H1 (cell line): ENCODE measurements at regions not wholly inside any gene's neighbourhood (a gene's known extent, or its start where the extent isn't known, plus 50 kb on each side); places are given as distances from the start of the nearest gene placed in this dataset.

ENCODE experiments used
- CTCF ChIA-PET: fragments of 300-600 bp; sonication (Branson Sonifier 250); formaldehyde crosslinking; loops from one replicate; lab custom pipeline; 2021; ENCODE audit not compliant: partially characterized antibody; lab: Charles Lee
- POLR2A ChIA-PET: fragments of 300-600 bp; sonication (Branson Sonifier 250); formaldehyde crosslinking; loops from one replicate; lab custom pipeline; 2021; ENCODE audit warnings: inconsistent platforms; ENCODE audit not compliant: partially characterized antibody; lab: Charles Lee
- DNase-seq, 2 experiments: peaks; one replicate each; pipeline versions ENCODE4 v3.0.0 to v3.0.0-alpha.2; 2010 to 2022; ENCODE audit warnings: low spot score in 2 of 2, low read depth in 1 of 2, mixed read lengths in 1 of 2
- FAIRE-seq: peaks from 2 replicates; lab custom pipeline; 2011; peaks lifted over from hg19 to GRCh38; lab: Jason Lieb, UNC
- H2AFZ ChIP-seq: 2 replicates; pipeline ENCODE4 v1.8.1; 2012; ENCODE audit warnings: low read length, inconsistent platforms
- H2AK5ac ChIP-seq: 2 replicates; pipeline ENCODE4 v1.6.1; 2013; ENCODE audit warnings: low read depth, low read length
- H2BK120ac ChIP-seq: replicated peaks from 2 replicates; pipeline ENCODE3; 2013; ENCODE audit warnings: low read depth, low read length, inconsistent platforms
- H2BK12ac ChIP-seq: 2 replicates; pipeline ENCODE4 v1.6.1; 2013; ENCODE audit warnings: low read depth, low read length
- H2BK15ac ChIP-seq: 2 replicates; pipeline ENCODE4 v1.6.1; 2013; ENCODE audit warnings: low read length
- H2BK20ac ChIP-seq: 2 replicates; pipeline ENCODE4 v1.6.1; 2013; ENCODE audit warnings: low read length
- H2BK5ac ChIP-seq: 2 replicates; pipeline ENCODE4 v1.6.1; 2013; ENCODE audit warnings: low read depth, low read length
- H3K14ac ChIP-seq: 2 replicates; pipeline ENCODE4 v1.6.1; 2013; ENCODE audit warnings: inconsistent platforms; ENCODE audit not compliant: insufficient read length
- H3K18ac ChIP-seq: 2 replicates; pipeline ENCODE4 v1.6.1; 2013; ENCODE audit warnings: low read length; ENCODE audit errors: extremely low read depth
- H3K23ac ChIP-seq: 2 replicates; pipeline ENCODE4 v1.6.1; 2013; ENCODE audit warnings: inconsistent platforms; ENCODE audit not compliant: insufficient read length
- H3K23me2 ChIP-seq: 2 replicates; pipeline ENCODE4 v1.6.1; 2013; ENCODE audit warnings: low read depth, low read length
- H3K27ac ChIP-seq: 2 replicates; pipeline ENCODE4 v1.6.1; 2011; ENCODE audit warnings: low read depth, low read length, inconsistent platforms
- H3K27me3 ChIP-seq, 4 experiments: replicated peaks in 1 of 4; 1 replicate in 1 of 4; 2 replicates in 3 of 4; pipeline versions ENCODE4 v1.6.1 to v1.8.1; 2011 to 2013; ENCODE audit warnings: low read length in 3 of 4, mild to moderate bottlenecking in 3 of 4, inconsistent platforms in 2 of 4, mixed read lengths in 2 of 4, moderate library complexity in 1 of 4; ENCODE audit not compliant: control insufficient read depth in 3 of 4, insufficient read depth in 3 of 4; ENCODE audit errors: extremely low read depth in 1 of 4
- H3K36me3 ChIP-seq, 4 experiments: 2 replicates each; pipeline versions ENCODE4 v1.6.1 to v1.8.1; 2011 to 2013; ENCODE audit warnings: mild to moderate bottlenecking in 4 of 4, low read length in 3 of 4, moderate library complexity in 2 of 4, control low read depth in 1 of 4, inconsistent platforms in 1 of 4; ENCODE audit not compliant: insufficient read depth in 4 of 4, control insufficient read depth in 2 of 4
- H3K4ac ChIP-seq: replicated peaks from 2 replicates; pipeline ENCODE3; 2013; ENCODE audit warnings: low read length, low read depth, mixed read lengths, inconsistent platforms; ENCODE audit not compliant: insufficient read length
- H3K4me1 ChIP-seq, 4 experiments: replicated peaks in 1 of 4; 1 replicate in 1 of 4; 2 replicates in 3 of 4; pipeline versions ENCODE4 v1.6.1 to v1.8.1; 2011 to 2013; ENCODE audit warnings: low read length in 3 of 4, inconsistent platforms in 2 of 4, mixed read lengths in 1 of 4; ENCODE audit not compliant: insufficient read depth in 4 of 4, control insufficient read depth in 3 of 4
- H3K4me2 ChIP-seq, 2 experiments: 2 replicates each; pipeline versions ENCODE4 v1.6.1 to v1.8.1; 2011 to 2013; ENCODE audit warnings: low read depth in 2 of 2, low read length in 2 of 2, control low read depth in 1 of 2, inconsistent platforms in 1 of 2, mild to moderate bottlenecking in 1 of 2; ENCODE audit not compliant: insufficient read depth in 1 of 2
- H3K4me3 ChIP-seq, 4 experiments: fragments of 200-600, 300-600 bp in 1 of 4; sonication (generic), shearing (Covaris generic), sonication (Bioruptor Twin) in 1 of 4; 2 replicates each; pipeline versions ENCODE4 v1.5.1 to v1.8.1; 2011 to 2016; ENCODE audit warnings: low read length in 4 of 4, low read depth in 3 of 4, control low read depth in 2 of 4, inconsistent platforms in 2 of 4, mild to moderate bottlenecking in 2 of 4, mixed read lengths in 1 of 4, moderate library complexity in 1 of 4; ENCODE audit not compliant: insufficient read depth in 2 of 4; ENCODE audit errors: extremely low read depth in 1 of 4
- H3K56ac ChIP-seq: replicated peaks from 2 replicates; pipeline ENCODE3; 2013; ENCODE audit warnings: low read depth, mild to moderate bottlenecking, mixed read lengths, low read length, inconsistent platforms; ENCODE audit not compliant: insufficient read length
- H3K79me1 ChIP-seq: 2 replicates; pipeline ENCODE4 v1.6.1; 2013; ENCODE audit warnings: low read depth, low read length, control low read depth
- H3K79me2 ChIP-seq, 2 experiments: 2 replicates each; pipeline versions ENCODE4 v1.6.1 to v1.8.1; 2012 to 2013; ENCODE audit warnings: low read length in 2 of 2, mild to moderate bottlenecking in 2 of 2, inconsistent platforms in 1 of 2; ENCODE audit not compliant: insufficient read depth in 2 of 2, control insufficient read depth in 1 of 2
- H3K9ac ChIP-seq, 4 experiments: replicated peaks in 1 of 4; 1 replicate in 1 of 4; 2 replicates in 3 of 4; pipeline versions ENCODE4 v1.6.1 to v1.8.1; 2011 to 2013; ENCODE audit warnings: low read depth in 3 of 4, low read length in 3 of 4, control low read depth in 2 of 4, mild to moderate bottlenecking in 2 of 4, moderate library complexity in 2 of 4, inconsistent platforms in 1 of 4; ENCODE audit errors: extremely low read depth in 1 of 4
- H3K9me3 ChIP-seq, 2 experiments: 2 replicates each; pipeline versions ENCODE4 v1.6.1 to v1.8.1; 2012 to 2013; ENCODE audit warnings: mild to moderate bottlenecking in 2 of 2, moderate library complexity in 2 of 2, control low read depth in 1 of 2, inconsistent platforms in 1 of 2, low read depth in 1 of 2, low read length in 1 of 2, mixed read lengths in 1 of 2; ENCODE audit not compliant: insufficient read depth in 2 of 2
- H4K20me1 ChIP-seq, 2 experiments: replicated peaks in 1 of 2; 2 replicates each; pipeline versions ENCODE3 to v1.8.1; 2011 to 2013; ENCODE audit warnings: inconsistent platforms in 2 of 2, low read length in 2 of 2, mild to moderate bottlenecking in 1 of 2; ENCODE audit not compliant: insufficient read depth in 2 of 2, control insufficient read depth in 1 of 2
- H4K5ac ChIP-seq: 2 replicates; pipeline ENCODE4 v1.6.1; 2013; ENCODE audit warnings: low read length, low read depth, mixed read lengths, inconsistent platforms; ENCODE audit not compliant: insufficient read length
- H4K8ac ChIP-seq: 2 replicates; pipeline ENCODE4 v1.8.0; 2013; ENCODE audit warnings: mild to moderate bottlenecking, moderate library complexity, low read length, inconsistent platforms; ENCODE audit not compliant: insufficient read depth; ENCODE audit errors: extremely low read depth
- H4K91ac ChIP-seq: replicated peaks from 2 replicates; pipeline ENCODE3; 2013; ENCODE audit warnings: low read length, mixed read lengths, inconsistent platforms; ENCODE audit not compliant: insufficient read length
- CEBPB ChIP-seq: IDR thresholded peaks from 2 replicates; pipeline ENCODE4 v1.6.1; 2012; ENCODE audit warnings: low read depth, low read length
- EP300 ChIP-seq, 2 experiments: IDR thresholded peaks; 1 replicate in 1 of 2; 2 replicates in 1 of 2; pipeline ENCODE4 v1.6.1; 2011 to 2012; ENCODE audit warnings: low read depth in 2 of 2, low read length in 2 of 2, mild to moderate bottlenecking in 2 of 2, borderline replicate concordance in 1 of 2, inconsistent platforms in 1 of 2, moderate library complexity in 1 of 2
- HDAC6 ChIP-seq: IDR thresholded peaks from one replicate; pipeline ENCODE4 v1.7.1; 2012; ENCODE audit warnings: low read depth, mild to moderate bottlenecking, inconsistent platforms, low read length, moderate library complexity
- NRF1 ChIP-seq: IDR thresholded peaks from 2 replicates; pipeline ENCODE4 v1.6.1; 2011; ENCODE audit warnings: mild to moderate bottlenecking, low read depth, low read length, improper control_type of control experiment
- RFX5 ChIP-seq: IDR thresholded peaks from 2 replicates; pipeline ENCODE4 v1.6.1; 2011; ENCODE audit warnings: low read depth, low read length, improper control_type of control experiment, borderline replicate concordance
- SAP30 ChIP-seq: fragments of 300-600 bp; sonication (generic); IDR thresholded peaks from 2 replicates; pipeline ENCODE4 v1.7.1; 2012; ENCODE audit warnings: low read length, moderate library complexity, mild to moderate bottlenecking, inconsistent platforms; ENCODE audit not compliant: insufficient read depth, insufficient replicate concordance
- SIRT6 ChIP-seq: IDR thresholded peaks from one replicate; pipeline ENCODE4 v1.7.1; 2012; ENCODE audit warnings: low read length, inconsistent platforms
- SP2 ChIP-seq: IDR thresholded peaks from 2 replicates; pipeline ENCODE4 v1.6.1; 2012; ENCODE audit warnings: mild to moderate bottlenecking, low read length, inconsistent platforms
- ZNF274 ChIP-seq: IDR thresholded peaks from 2 replicates; pipeline ENCODE4 v1.7.0; 2012; ENCODE audit warnings: low read length, borderline replicate concordance; ENCODE audit errors: extremely low read depth
- WGBS, 2 experiments: shearing (Covaris generic) in 1 of 2; methylation state at CpG; one replicate each; pipeline versions ENCODE4 v1.1.6 to v1.1.7; 2013 to 2015; ENCODE audit warnings: low lambda C conversion rate in 2 of 2, mixed read lengths in 2 of 2, inconsistent platforms in 1 of 2, low coverage in 1 of 2, missing lambda C conversion rate in 1 of 2; ENCODE audit not compliant: insufficient replicate concordance in 2 of 2, insufficient coverage in 1 of 2, insufficient read length in 1 of 2; ENCODE audit errors: extremely low coverage in 1 of 2, missing lambda C conversion rate in 1 of 2; 5-methylcytosine and 5-hydroxymethylcytosine counted together
- TF ChIP-seq, protein P1 (sequence below): IDR thresholded peaks from 2 replicates; pipeline ENCODE4 v1.6.1; 2011; ENCODE audit warnings: low read length, improper control_type of control experiment
- TF ChIP-seq, protein P2 (sequence below): IDR thresholded peaks from 2 replicates; pipeline ENCODE4 v1.6.1; 2012; ENCODE audit warnings: inconsistent platforms
- TF ChIP-seq, protein P3 (sequence below): IDR thresholded peaks from 2 replicates; pipeline ENCODE4 v1.6.1; 2012; ENCODE audit warnings: low read length, inconsistent platforms

DNA sequence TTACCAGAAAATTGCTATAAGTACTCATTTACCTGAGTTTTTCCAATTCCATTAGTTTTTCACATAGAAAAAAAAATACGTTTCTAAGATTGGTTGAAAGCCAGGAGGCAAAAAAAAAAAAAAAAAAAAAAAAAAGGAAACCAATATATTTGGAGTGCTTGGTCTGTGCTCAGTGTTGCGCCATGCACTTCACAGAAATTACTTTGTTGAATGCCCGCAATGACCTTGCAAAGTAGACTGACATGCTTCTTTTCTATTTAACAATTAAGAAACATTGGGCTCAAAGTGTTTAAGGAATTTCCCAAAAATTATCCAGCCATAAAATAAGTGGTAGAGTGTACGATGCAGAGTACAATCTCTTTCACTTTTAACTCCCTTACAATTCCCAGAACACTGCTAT, 65.2 kb upstream of the PAPPA start:
- Histone ChIP-seq H2BK5ac (no peak overlapping the region), H3K9ac (no peak overlapping the region), H4K91ac (no peak overlapping the region), H3K4me1 (no peaks in the 10 kb centered on the region), H2BK120ac (no peak overlapping the region), H3K9me3 (no peaks in the 10 kb centered on the region), H3K14ac (no peak overlapping the region), H4K20me1 (no peaks in the 10 kb centered on the region), H3K18ac (no peak overlapping the region), H3K4me2 (no peak overlapping the region), H3K23ac (no peak overlapping the region), H2BK20ac (no peak overlapping the region), H3K56ac (no peak overlapping the region), H2BK15ac (no peak overlapping the region), H2BK12ac (no peak overlapping the region), H3K23me2 (no peaks in the 10 kb centered on the region), H3K27ac (no peak overlapping the region), H4K8ac (no peak overlapping the region), H2AK5ac (no peak overlapping the region), H3K4ac (no peak overlapping the region), H2AFZ (no peak overlapping the region), H3K4me3 (no peak overlapping the region), H3K36me3 (no peaks in the 10 kb centered on the region), H3K79me2 (no peaks in the 10 kb centered on the region), H4K5ac (no peak overlapping the region), H3K79me1 (no peaks in the 10 kb centered on the region), H3K27me3 (no peaks in the 10 kb centered on the region; a peak in 1 of 7 replicates)
- no peak for DNase-seq
- FAIRE-seq, result no peak
- ChIA-PET CTCF (no interaction called here), POLR2A (no interaction called here)
- WGBS, 2 experiments, result 99% methylated on average over 4 of the region's 4 CpGs; no CpG with 5 or more reads in 1 of the 2 experiments
- TF ChIP-seq, protein P1, sequence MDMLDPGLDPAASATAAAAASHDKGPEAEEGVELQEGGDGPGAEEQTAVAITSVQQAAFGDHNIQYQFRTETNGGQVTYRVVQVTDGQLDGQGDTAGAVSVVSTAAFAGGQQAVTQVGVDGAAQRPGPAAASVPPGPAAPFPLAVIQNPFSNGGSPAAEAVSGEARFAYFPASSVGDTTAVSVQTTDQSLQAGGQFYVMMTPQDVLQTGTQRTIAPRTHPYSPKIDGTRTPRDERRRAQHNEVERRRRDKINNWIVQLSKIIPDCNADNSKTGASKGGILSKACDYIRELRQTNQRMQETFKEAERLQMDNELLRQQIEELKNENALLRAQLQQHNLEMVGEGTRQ, result no peak
- TF ChIP-seq, protein P2, sequence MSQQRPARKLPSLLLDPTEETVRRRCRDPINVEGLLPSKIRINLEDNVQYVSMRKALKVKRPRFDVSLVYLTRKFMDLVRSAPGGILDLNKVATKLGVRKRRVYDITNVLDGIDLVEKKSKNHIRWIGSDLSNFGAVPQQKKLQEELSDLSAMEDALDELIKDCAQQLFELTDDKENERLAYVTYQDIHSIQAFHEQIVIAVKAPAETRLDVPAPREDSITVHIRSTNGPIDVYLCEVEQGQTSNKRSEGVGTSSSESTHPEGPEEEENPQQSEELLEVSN, result no peak
- no peak for TF ChIP-seq CEBPB
- TF ChIP-seq RFX5, result no peak
- TF ChIP-seq HDAC6, result no peak
- TF ChIP-seq ZNF274, result no peak
- TF ChIP-seq SIRT6, result no peak
- TF ChIP-seq SP2, result no peak
- TF ChIP-seq NRF1, result no peak
- TF ChIP-seq, protein P3, sequence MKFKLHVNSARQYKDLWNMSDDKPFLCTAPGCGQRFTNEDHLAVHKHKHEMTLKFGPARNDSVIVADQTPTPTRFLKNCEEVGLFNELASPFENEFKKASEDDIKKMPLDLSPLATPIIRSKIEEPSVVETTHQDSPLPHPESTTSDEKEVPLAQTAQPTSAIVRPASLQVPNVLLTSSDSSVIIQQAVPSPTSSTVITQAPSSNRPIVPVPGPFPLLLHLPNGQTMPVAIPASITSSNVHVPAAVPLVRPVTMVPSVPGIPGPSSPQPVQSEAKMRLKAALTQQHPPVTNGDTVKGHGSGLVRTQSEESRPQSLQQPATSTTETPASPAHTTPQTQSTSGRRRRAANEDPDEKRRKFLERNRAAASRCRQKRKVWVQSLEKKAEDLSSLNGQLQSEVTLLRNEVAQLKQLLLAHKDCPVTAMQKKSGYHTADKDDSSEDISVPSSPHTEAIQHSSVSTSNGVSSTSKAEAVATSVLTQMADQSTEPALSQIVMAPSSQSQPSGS, result no peak
- TF ChIP-seq SAP30, result no peak
- TF ChIP-seq EP300 (IDR thresholded peaks at IDR 0.05; ENCODE audit: borderline replicate concordance in 1 of 2, low read depth in 2 of 2, low read length in 2 of 2), result no peak
